Keratinocyte (primary cell): ENCODE measurements at regions not wholly inside any gene's neighbourhood (a gene's known extent, or its start where the extent isn't known, plus 50 kb on each side); places are given as distances from the start of the nearest gene placed in this dataset.

Source experiments
- DNase-seq: peaks from one replicate; pipeline ENCODE4 v3.0.0-alpha.2; 2011; ENCODE audit warnings: low read depth, missing footprints, low spot score
- FAIRE-seq: peaks from 2 replicates; lab custom pipeline; 2011; peaks lifted over from hg19 to GRCh38; lab: Jason Lieb, UNC
- H2AFZ ChIP-seq: 2 replicates; pipeline ENCODE4 v1.6.0; 2012; ENCODE audit warnings: low read length, control low read depth, inconsistent platforms; ENCODE audit not compliant: control insufficient read depth
- H3K27ac ChIP-seq: 2 replicates; pipeline ENCODE4 v1.5.1; 2011; ENCODE audit warnings: low read length; ENCODE audit not compliant: control insufficient read depth, insufficient read depth
- H3K27me3 ChIP-seq: 3 replicates; pipeline ENCODE4 v1.6.0; 2011; ENCODE audit warnings: low read length; ENCODE audit not compliant: control insufficient read depth, insufficient read depth; ENCODE audit errors: extremely low read depth
- H3K36me3 ChIP-seq, 2 experiments: 2 replicates in 1 of 2; 3 replicates in 1 of 2; pipeline ENCODE4 v1.5.1; 2011; ENCODE audit warnings: low read length in 2 of 2, mild to moderate bottlenecking in 1 of 2; ENCODE audit not compliant: control insufficient read depth in 2 of 2, insufficient read depth in 2 of 2; ENCODE audit errors: extremely low read depth in 1 of 2
- H3K4me1 ChIP-seq: 3 replicates; pipeline ENCODE4 v1.5.1; 2011; ENCODE audit warnings: low read length; ENCODE audit not compliant: control insufficient read depth, insufficient read depth; ENCODE audit errors: extremely low read depth
- H3K4me2 ChIP-seq: 3 replicates; pipeline ENCODE4 v1.6.0; 2011; ENCODE audit warnings: low read depth, low read length; ENCODE audit not compliant: control insufficient read depth, insufficient read depth; ENCODE audit errors: extremely low read depth
- H3K4me3 ChIP-seq, 3 experiments: fragments of 200-600 bp in 1 of 3; sonication (generic) in 1 of 3; 2 replicates in 2 of 3; 3 replicates in 1 of 3; pipeline ENCODE4 v1.5.1; 2011 to 2016; ENCODE audit warnings: low read length in 3 of 3, mild to moderate bottlenecking in 3 of 3, control low read depth in 2 of 3, inconsistent platforms in 1 of 3, low read depth in 1 of 3, mixed read lengths in 1 of 3, mixed run types in 1 of 3, moderate library complexity in 1 of 3; ENCODE audit not compliant: control insufficient read depth in 2 of 3, insufficient read depth in 2 of 3; ENCODE audit errors: extremely low read depth in 1 of 3
- H3K79me2 ChIP-seq: 2 replicates; pipeline ENCODE4 v1.6.0; 2012; ENCODE audit warnings: low read length; ENCODE audit not compliant: control insufficient read depth, insufficient read depth
- H3K9ac ChIP-seq: 3 replicates; pipeline ENCODE4 v1.6.0; 2011; ENCODE audit warnings: low read length; ENCODE audit not compliant: control insufficient read depth, insufficient read depth; ENCODE audit errors: extremely low read depth
- H3K9me1 ChIP-seq: 3 replicates; pipeline ENCODE4 v1.6.0; 2011; ENCODE audit warnings: low read length; ENCODE audit not compliant: control insufficient read depth, insufficient read depth; ENCODE audit errors: extremely low read depth
- H3K9me3 ChIP-seq: 2 replicates; pipeline ENCODE4 v1.5.1; 2012; ENCODE audit warnings: low read depth, low read length; ENCODE audit not compliant: control insufficient read depth
- H4K20me1 ChIP-seq: 3 replicates; pipeline ENCODE4 v1.6.0; 2011; ENCODE audit warnings: low read length; ENCODE audit not compliant: control insufficient read depth, insufficient read depth; ENCODE audit errors: extremely low read depth
- CTCF ChIP-seq, 3 experiments: IDR thresholded peaks in 1 of 3; conservative IDR thresholded peaks in 1 of 3; optimal IDR thresholded peaks in 1 of 3; 2 replicates in 2 of 3; 3 replicates in 1 of 3; pipeline versions ENCODE3 to v1.5.1; 2011; ENCODE audit warnings: low read length in 3 of 3, mild to moderate bottlenecking in 3 of 3, moderate library complexity in 2 of 3, control low read depth in 1 of 3, inconsistent platforms in 1 of 3; ENCODE audit not compliant: insufficient read depth in 2 of 3; ENCODE audit errors: extremely low read depth in 1 of 3
- EZH2 ChIP-seq: IDR thresholded peaks from one replicate; pipeline ENCODE4 v1.6.1; 2012; ENCODE audit warnings: inconsistent platforms, mild to moderate bottlenecking, low read length, moderate library complexity
- dilution Hi-C: fragments of 300-500 bp; cut with MboI; formaldehyde crosslinking; loops from one replicate; pipeline ENCODE4 v1.7.0; 2020; ENCODE audit warnings: low sequenced_read_pairs; ENCODE audit not compliant: extremely low pct_ligation_motif_present

- FAIRE-seq (no peak), DNase-seq (no peak)
- no peaks in the 10 kb centered on the region for H3K27me3 ChIP-seq
- dilution Hi-C loops: no loop called here
- H3K4me1 ChIP-seq: peaks cover 14% of the 10 kb centered on the region
- H4K20me1 ChIP-seq: no peaks in the 10 kb centered on the region
- no peaks in the 10 kb centered on the region for H3K36me3 ChIP-seq
- H3K27ac ChIP-seq: no peak overlapping the region
- H2AFZ ChIP-seq: no peak overlapping the region
- no peak overlapping the region for H3K4me3 ChIP-seq
- no peaks in the 10 kb centered on the region for H3K79me2 ChIP-seq
- TF ChIP-seq EZH2: no peak
- H3K9me3 ChIP-seq: no peaks in the 10 kb centered on the region
- no peak overlapping the region for H3K9ac ChIP-seq
- no peaks in the 10 kb centered on the region for H3K9me1 ChIP-seq
- no peak overlapping the region for H3K4me2 ChIP-seq
Observed at GRCh38 chr6:105897131-105897530, 189.0 kb upstream of the PRDM1 start.

GRCh38 chr6:105896821-105897095 lies 189.4 kb upstream of the PRDM1 start:
- H3K79me2 ChIP-seq: no peaks in the 10 kb centered on the region
- DNase-seq (no peak), FAIRE-seq (no peak)
- H3K9me1 ChIP-seq: no peaks in the 10 kb centered on the region
- no peaks in the 10 kb centered on the region for H3K27me3 ChIP-seq
- H3K36me3 ChIP-seq: no peaks in the 10 kb centered on the region
- no peak overlapping the region for H3K27ac ChIP-seq
- no peak for TF ChIP-seq CTCF (optimal IDR thresholded peaks at IDR 0.05 in 1 of 3, IDR thresholded peaks at IDR 0.05 in 1 of 3, conservative IDR thresholded peaks at IDR 0.05 in 1 of 3; ENCODE audit: extremely low read depth in 1 of 3, insufficient read depth in 2 of 3, low read length in 3 of 3)
- TF ChIP-seq EZH2: no peak
- dilution Hi-C loops: no loop called here
- no peak overlapping the region for H3K9ac ChIP-seq
- peaks cover 14% of the 10 kb centered on the region for H3K4me1 ChIP-seq
- no peaks in the 10 kb centered on the region for H4K20me1 ChIP-seq
- H2AFZ ChIP-seq: no peak overlapping the region
- H3K4me3 ChIP-seq: no peak overlapping the region
- no peaks in the 10 kb centered on the region for H3K9me3 ChIP-seq
- no peak overlapping the region for H3K4me2 ChIP-seq

GRCh38 chr6:105896052-105896820 lies 189.9 kb upstream of the PRDM1 start:
- Histone ChIP-seq H3K36me3 (no peaks in the 10 kb centered on the region), H3K4me3 (no peak overlapping the region), H3K27ac (no peak overlapping the region), H4K20me1 (no peaks in the 10 kb centered on the region), H3K27me3 (no peaks in the 10 kb centered on the region), H3K9ac (no peak overlapping the region), H3K9me3 (no peaks in the 10 kb centered on the region), H3K4me2 (no peak overlapping the region), H3K79me2 (no peaks in the 10 kb centered on the region), H3K9me1 (no peaks in the 10 kb centered on the region), H3K4me1 (peaks cover 14% of the 10 kb centered on the region), H2AFZ (no peak overlapping the region)
- FAIRE-seq (no peak), DNase-seq (no peak)
- dilution Hi-C loops: no loop called here
- TF ChIP-seq EZH2: no peak
